ENCODE measurements at regions not wholly inside any gene's neighbourhood (a gene's known extent, or its start where the extent isn't known, plus 50 kb on each side); places are given as distances from the start of the nearest gene placed in this dataset.
A peak's percentile ranks its signal among the peaks of the same experiment; 100 is the strongest.

DNA sequence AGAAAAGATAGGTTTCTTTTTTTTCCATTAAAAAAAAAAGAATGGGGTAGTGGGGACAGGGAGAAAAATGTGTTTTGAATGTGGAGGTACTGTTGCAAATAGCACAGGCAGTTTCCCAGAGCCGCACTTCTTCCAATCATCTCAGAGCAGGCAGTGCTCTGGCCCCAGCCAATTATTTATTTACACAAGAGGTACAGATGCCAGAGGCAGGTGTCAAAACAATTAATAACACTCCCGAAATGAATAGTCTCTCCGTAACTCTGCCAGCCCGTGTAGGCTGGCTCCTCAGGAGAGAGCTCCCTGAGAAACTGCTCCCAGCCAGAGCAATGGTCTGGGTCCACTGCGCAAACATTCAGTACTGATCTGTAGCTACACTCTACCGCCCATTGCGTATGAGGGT lies 130.8 kb upstream of the IL1RAPL2 start:
- Histone ChIP-seq H3K79me2 (no peaks in the 10 kb centered on the region), H3K4me3 (no peak overlapping the region), H4K20me1 (ENCODE audit: insufficient read depth, poor library complexity, severe bottlenecking) (no peaks in the 10 kb centered on the region), H2AFZ (no peak overlapping the region), H3K4me2 (no peak overlapping the region), H3K9me2 (replicated peaks; ENCODE audit: insufficient read depth) (no peaks in the 10 kb centered on the region), H3K4me1 (ENCODE audit: insufficient read depth) (no peaks in the 10 kb centered on the region), H3K27ac (no peak overlapping the region), H3K36me3 (replicated peaks; ENCODE audit: insufficient read depth, low read depth) (no peaks in the 10 kb centered on the region), H3K9me3 (ENCODE audit: low read depth) (no peaks in the 10 kb centered on the region), H3K27me3 (no peaks in the 10 kb centered on the region)
- WGBS (ENCODE audit: low lambda C conversion rate, missing lambda C conversion rate), result 84% methylated on average over 7 of the region's 7 CpGs
- no peak for TF ChIP-seq EZH2 (IDR thresholded peaks at IDR 0.05; ENCODE audit: borderline replicate concordance)
- no peak for TF ChIP-seq EZH2phosphoT487 (IDR thresholded peaks at IDR 0.05; ENCODE audit: low read depth, severe bottlenecking, unreplicated experiment)
- TF ChIP-seq, protein P1, sequence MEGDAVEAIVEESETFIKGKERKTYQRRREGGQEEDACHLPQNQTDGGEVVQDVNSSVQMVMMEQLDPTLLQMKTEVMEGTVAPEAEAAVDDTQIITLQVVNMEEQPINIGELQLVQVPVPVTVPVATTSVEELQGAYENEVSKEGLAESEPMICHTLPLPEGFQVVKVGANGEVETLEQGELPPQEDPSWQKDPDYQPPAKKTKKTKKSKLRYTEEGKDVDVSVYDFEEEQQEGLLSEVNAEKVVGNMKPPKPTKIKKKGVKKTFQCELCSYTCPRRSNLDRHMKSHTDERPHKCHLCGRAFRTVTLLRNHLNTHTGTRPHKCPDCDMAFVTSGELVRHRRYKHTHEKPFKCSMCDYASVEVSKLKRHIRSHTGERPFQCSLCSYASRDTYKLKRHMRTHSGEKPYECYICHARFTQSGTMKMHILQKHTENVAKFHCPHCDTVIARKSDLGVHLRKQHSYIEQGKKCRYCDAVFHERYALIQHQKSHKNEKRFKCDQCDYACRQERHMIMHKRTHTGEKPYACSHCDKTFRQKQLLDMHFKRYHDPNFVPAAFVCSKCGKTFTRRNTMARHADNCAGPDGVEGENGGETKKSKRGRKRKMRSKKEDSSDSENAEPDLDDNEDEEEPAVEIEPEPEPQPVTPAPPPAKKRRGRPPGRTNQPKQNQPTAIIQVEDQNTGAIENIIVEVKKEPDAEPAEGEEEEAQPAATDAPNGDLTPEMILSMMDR (IDR thresholded peaks at IDR 0.05; ENCODE audit: poor library complexity), result no peak
- DNase-seq (ENCODE audit: low spot score), result no peak

DNA sequence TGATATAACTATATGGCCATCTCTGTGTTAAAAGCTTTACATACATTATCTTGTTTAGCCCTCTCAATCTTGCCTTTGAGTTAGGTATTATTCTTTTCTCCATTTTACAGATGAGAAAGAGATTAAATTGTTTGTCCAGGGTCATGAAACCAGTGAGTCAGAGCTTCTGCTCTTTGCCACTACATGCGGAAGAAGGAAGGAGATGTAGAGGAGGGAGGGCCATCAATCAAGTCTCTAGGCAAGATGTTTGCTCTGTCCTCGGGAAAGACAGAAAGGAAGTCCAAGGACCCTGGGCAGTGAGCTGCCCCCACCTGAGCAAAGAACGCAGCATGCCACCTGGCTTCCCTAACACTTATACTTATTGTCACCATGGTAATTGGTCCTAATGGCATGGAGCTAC lies 133.7 kb upstream of the IL1RAPL2 start:
- Histone ChIP-seq H3K27ac (peak overlapping the region; percentile 6), H3K9me3 (ENCODE audit: low read depth) (no peaks in the 10 kb centered on the region)

DNA sequence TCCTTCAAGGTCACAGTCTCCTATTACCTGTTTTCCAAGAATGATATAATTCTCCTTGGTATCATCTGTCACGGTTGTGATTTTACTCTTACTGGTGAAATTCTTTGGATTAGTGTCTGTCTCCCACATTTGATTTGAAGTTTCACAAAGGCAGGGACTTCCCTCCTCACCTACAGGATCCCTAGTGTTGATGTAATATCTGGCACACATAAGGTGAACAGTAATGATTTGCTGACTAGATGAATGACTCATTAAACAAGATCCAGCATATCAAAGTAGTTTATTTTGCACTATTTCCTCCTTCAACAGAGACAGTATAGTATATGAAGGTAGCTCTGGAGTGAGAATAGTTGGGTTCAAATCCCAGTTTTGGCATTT lies 135.3 kb upstream of the IL1RAPL2 start:
- H3K4me1 ChIP-seq (ENCODE audit: insufficient read depth), result no peaks in the 10 kb centered on the region
- H3K4me3 ChIP-seq, result no peak overlapping the region
- DNase-seq (ENCODE audit: low spot score), result no peak
- no peak overlapping the region for H2AFZ ChIP-seq
- no peaks in the 10 kb centered on the region for H3K36me3 ChIP-seq (replicated peaks; ENCODE audit: insufficient read depth, low read depth)
- H3K79me2 ChIP-seq, result no peaks in the 10 kb centered on the region
- TF ChIP-seq EZH2phosphoT487 (IDR thresholded peaks at IDR 0.05; ENCODE audit: low read depth, severe bottlenecking, unreplicated experiment) (no peak), EZH2 (IDR thresholded peaks at IDR 0.05; ENCODE audit: borderline replicate concordance) (no peak)
- TF ChIP-seq, protein P1 (IDR thresholded peaks at IDR 0.05; ENCODE audit: poor library complexity), result no peak
- no peaks in the 10 kb centered on the region for H3K9me2 ChIP-seq (replicated peaks; ENCODE audit: insufficient read depth)
- 67% methylated on average over 1 of the region's 1 CpG for WGBS (ENCODE audit: low lambda C conversion rate, missing lambda C conversion rate)
- H4K20me1 ChIP-seq (ENCODE audit: insufficient read depth, poor library complexity, severe bottlenecking), result no peaks in the 10 kb centered on the region
- H3K9me3 ChIP-seq (ENCODE audit: low read depth), result no peaks in the 10 kb centered on the region
- H3K27ac ChIP-seq, result no peak overlapping the region
- no peak overlapping the region for H3K4me2 ChIP-seq
- no peaks in the 10 kb centered on the region for H3K27me3 ChIP-seq

More for the DNA sequence above, 133.7 kb upstream of the IL1RAPL2 start:
- no peaks in the 10 kb centered on the region for H3K79me2 ChIP-seq
- no peaks in the 10 kb centered on the region for H3K9me2 ChIP-seq (replicated peaks; ENCODE audit: insufficient read depth)
- peak; percentile 14 for DNase-seq (ENCODE audit: low spot score)
- no peak overlapping the region for H3K4me2 ChIP-seq
- no peak overlapping the region for H2AFZ ChIP-seq
- no peaks in the 10 kb centered on the region for H3K36me3 ChIP-seq (replicated peaks; ENCODE audit: insufficient read depth, low read depth)
- H3K4me3 ChIP-seq, result no peak overlapping the region
- 63% methylated on average over 3 of the region's 3 CpGs for WGBS (ENCODE audit: low lambda C conversion rate, missing lambda C conversion rate)
- TF ChIP-seq, protein P1 (IDR thresholded peaks at IDR 0.05; ENCODE audit: poor library complexity), result no peak
- TF ChIP-seq EZH2phosphoT487 (IDR thresholded peaks at IDR 0.05; ENCODE audit: low read depth, severe bottlenecking, unreplicated experiment) (no peak), EZH2 (IDR thresholded peaks at IDR 0.05; ENCODE audit: borderline replicate concordance) (no peak)
- H4K20me1 ChIP-seq (ENCODE audit: insufficient read depth, poor library complexity, severe bottlenecking), result no peaks in the 10 kb centered on the region
- no peaks in the 10 kb centered on the region for H3K4me1 ChIP-seq (ENCODE audit: insufficient read depth)
- no peaks in the 10 kb centered on the region for H3K27me3 ChIP-seq

Data from hepatocyte (in vitro differentiated cells).